IgD-negative memory B cell (primary cell): ENCODE measurements at regions not wholly inside any gene's neighbourhood (a gene's known extent, or its start where the extent isn't known, plus 50 kb on each side); places are given as distances from the start of the nearest gene placed in this dataset.
A peak's percentile ranks its signal among the peaks of the same experiment; 100 is the strongest.
"Not testable (repeated sequence)": the region's sequence is repeated elsewhere in the genome, so short reads cannot be mapped to it uniquely, and the experiment has no call there.

Experiments used
- H3K27ac Mint-ChIP-seq, 3 donors: one replicate each; pipeline ENCODE4 v1.8.0; 2020 to 2022; ENCODE audit warnings: mild to moderate bottlenecking in 3 of 3, mixed read lengths in 3 of 3, moderate library complexity in 1 of 3
- H3K27me3 Mint-ChIP-seq: one replicate; pipeline ENCODE4 v1.8.0; 2021; ENCODE audit warnings: mixed read lengths
- H3K36me3 Mint-ChIP-seq: one replicate; pipeline ENCODE4 v1.8.0; 2020; ENCODE audit warnings: mild to moderate bottlenecking, mixed read lengths
- H3K4me1 Mint-ChIP-seq, 3 donors: one replicate each; pipeline ENCODE4 v1.8.0; 2020 to 2022; ENCODE audit warnings: mixed read lengths in 3 of 3, mild to moderate bottlenecking in 1 of 3
- H3K4me3 Mint-ChIP-seq, 4 donors: one replicate each; pipeline ENCODE4 v1.8.0; 2020 to 2022; ENCODE audit warnings: mild to moderate bottlenecking in 4 of 4, mixed read lengths in 4 of 4, moderate library complexity in 3 of 4
- H3K9me3 Mint-ChIP-seq, 3 donors: one replicate each; pipeline ENCODE4 v1.8.0; 2020 to 2021; ENCODE audit warnings: mixed read lengths in 3 of 3, mild to moderate bottlenecking in 1 of 3

DNA sequence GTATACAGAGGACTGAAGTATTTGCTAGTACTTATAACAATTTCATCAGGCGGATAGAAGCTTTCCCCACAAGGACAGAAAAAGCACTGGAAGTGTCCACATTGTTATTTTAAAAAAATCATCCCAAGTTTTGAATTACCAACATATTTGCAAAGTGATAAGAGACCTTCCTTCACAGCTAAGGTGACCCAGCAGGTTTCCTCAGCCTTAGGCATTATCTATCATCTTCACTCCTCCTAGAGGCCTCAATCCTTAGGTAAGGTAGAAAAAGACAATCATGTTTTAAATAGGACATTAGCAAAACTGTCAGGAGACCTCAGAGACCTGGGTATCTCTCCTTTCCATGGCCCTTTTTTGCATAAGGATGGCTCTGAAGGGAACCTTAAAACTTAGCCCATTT, 72.5 kb upstream of the CHD6 start:
- Mint-ChIP-seq H3K4me3 (peak overlapping the region in 1 of 4 donors; percentile 53), H3K4me1 (peaks cover 10 to 16% (median 14%) of the 10 kb centered on the region in 3 donors), H3K9me3 (peaks cover 0 to 2% (median 0%) of the 10 kb centered on the region in 3 donors), H3K27ac (no peak overlapping the region), H3K27me3 (peaks cover 3% of the 10 kb centered on the region), H3K36me3 (no peaks in the 10 kb centered on the region)

DNA sequence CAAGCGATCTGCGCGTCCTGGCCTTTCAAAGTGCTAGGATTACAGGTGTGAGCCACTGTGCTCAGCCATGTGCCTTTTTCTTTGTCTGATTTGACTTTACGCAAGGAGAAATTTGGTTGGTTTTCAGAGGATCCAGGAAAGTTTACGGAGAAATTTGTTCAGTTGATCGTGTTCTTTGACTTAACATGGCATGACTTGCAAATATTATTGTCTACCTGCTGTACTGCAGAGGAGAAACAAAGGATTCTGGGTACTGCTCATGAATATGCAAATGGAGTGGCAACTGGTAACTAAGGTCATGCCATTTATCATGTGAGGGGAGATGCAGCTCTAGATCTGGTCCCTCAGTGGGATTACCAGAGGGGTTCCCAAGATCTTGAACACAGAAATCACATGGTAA, 68.8 kb upstream of the CHD6 start:
- Mint-ChIP-seq H3K4me3 (no peak overlapping the region), H3K27me3 (peaks cover 3% of the 10 kb centered on the region), H3K36me3 (no peaks in the 10 kb centered on the region), H3K27ac (no peak overlapping the region), H3K4me1 (peaks cover 4 to 8% (median 5%) of the 10 kb centered on the region in 3 donors), H3K9me3 (peaks cover 0 to 1% (median 0%) of the 10 kb centered on the region in 3 donors)

DNA sequence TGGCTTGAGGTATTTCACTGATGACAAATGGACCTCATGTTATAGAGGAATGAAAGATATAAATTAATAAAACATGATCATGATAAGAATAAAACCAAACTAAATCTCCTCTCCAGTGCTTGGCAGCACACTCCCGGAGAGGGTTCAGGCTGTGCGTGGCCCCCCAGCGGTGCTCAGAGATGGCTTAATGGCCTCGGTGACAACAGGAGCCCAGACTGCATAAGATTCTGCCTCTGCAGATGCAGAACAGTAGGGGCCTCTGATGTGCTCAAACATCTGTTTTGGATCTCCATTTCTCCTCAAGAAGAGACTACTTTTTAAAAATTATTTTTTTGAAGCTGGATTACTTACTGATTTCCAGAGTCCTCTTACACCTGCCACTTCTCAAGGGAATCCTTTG, 67.0 kb upstream of the CHD6 start:
- not testable (repeated sequence) for H3K27ac Mint-ChIP-seq, H3K4me3 Mint-ChIP-seq, H3K9me3 Mint-ChIP-seq, H3K4me1 Mint-ChIP-seq, H3K36me3 Mint-ChIP-seq, H3K27me3 Mint-ChIP-seq

DNA sequence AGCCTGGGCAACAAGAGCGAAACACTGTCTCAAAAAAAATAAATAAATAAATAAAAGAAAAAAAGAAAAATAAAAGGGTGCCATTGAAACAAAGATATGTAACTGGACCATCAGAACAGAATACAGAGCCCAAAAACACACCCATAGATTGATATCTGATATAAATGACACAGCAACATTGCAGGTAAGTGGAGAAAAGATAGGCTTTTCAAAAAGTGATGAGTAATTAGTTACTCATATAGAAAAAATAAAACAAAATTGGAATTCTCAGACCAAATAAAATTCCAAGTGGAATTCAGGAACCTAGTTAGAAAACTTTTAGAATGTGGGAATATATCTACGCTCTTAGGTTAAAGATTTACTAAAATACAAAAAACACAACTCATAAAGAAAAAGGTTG, 60.6 kb upstream of the CHD6 start:
- Mint-ChIP-seq H3K9me3 (peaks cover 0 to 5% (median 0%) of the 10 kb centered on the region in 3 donors), H3K27ac (no peak overlapping the region), H3K36me3 (no peaks in the 10 kb centered on the region), H3K4me3 (no peak overlapping the region), H3K27me3 (peaks cover 4% of the 10 kb centered on the region), H3K4me1 (peaks cover 0 to 9% (median 6%) of the 10 kb centered on the region in 3 donors)

DNA sequence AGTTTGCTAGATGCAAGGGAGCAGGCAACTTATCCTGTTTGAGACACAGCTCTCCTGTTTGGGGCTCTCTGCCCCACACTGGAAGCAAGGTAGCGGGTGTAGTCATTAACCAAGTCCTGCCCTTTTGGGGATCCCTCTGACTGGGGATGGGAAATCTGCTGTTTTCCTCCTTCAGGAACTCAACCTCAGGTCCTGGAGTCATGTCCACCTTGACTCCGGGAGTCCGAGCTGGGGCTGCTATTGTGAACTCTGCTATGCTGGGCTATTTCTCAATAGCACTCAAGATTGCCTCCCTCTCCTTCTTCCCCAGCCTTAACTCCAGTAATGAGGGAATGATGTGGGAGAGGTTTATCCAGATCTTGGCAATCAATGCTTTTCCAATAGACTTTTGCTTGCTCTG, 54.1 kb upstream of the CHD6 start:
- Mint-ChIP-seq H3K27me3 (peaks cover 14% of the 10 kb centered on the region), H3K4me3 (no peak overlapping the region)

DNA sequence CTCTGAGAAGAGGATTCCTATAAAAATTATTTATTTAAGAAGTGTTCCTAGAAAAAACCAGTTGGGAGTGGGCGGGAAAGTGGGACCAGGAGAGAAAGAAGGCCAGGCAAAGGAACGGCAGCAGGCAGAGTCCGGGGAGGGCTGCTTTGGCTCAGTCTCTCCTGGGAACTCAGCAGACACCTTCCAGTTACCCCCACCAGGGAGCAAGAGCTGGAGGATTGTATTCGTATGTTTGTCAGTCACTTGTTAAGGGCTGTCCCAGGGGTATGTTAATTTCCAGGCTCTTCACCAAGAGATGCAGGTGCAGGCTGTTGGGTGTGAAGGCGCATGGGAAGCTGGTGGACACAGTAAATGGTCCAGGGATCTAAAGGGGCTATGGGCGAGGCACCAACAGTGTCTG, 53.0 kb upstream of the CHD6 start:
- Mint-ChIP-seq H3K4me3 (no peak overlapping the region), H3K27ac (no peak overlapping the region), H3K27me3 (peaks cover 11% of the 10 kb centered on the region), H3K9me3 (peaks cover 0 to 8% (median 3%) of the 10 kb centered on the region in 3 donors), H3K36me3 (peaks cover 2% of the 10 kb centered on the region), H3K4me1 (peaks cover 5 to 17% (median 9%) of the 10 kb centered on the region in 3 donors)

More for the DNA sequence above, 54.1 kb upstream of the CHD6 start:
- peaks cover 5 to 21% (median 9%) of the 10 kb centered on the region in 3 donors for H3K4me1 Mint-ChIP-seq
- peaks cover 2% of the 10 kb centered on the region for H3K36me3 Mint-ChIP-seq
- peak overlapping the region in 1 of 3 donors; percentile 20 for H3K27ac Mint-ChIP-seq
- peaks cover 0 to 8% (median 3%) of the 10 kb centered on the region in 3 donors for H3K9me3 Mint-ChIP-seq

DNA sequence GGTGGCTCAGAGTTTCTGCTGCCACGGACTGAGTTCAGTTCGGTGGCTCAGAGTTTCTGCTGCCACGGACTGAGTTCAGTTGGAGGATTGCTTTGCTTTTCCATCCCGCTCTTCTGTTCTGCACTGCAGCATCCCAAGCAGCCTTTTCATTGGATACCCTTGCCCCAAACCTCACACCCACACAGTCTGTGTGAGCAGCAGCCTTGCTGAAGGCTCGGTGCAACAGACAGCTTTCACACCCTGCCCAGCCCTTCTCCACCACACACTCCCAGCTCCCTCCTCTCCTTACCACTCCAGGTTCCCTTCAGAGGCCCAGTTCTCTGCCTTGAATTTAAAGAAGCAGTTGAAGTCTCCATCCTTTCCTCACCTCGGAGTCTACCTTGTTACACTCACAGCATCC, 52.5 kb upstream of the CHD6 start:
- peaks cover 5 to 14% (median 9%) of the 10 kb centered on the region in 3 donors for H3K4me1 Mint-ChIP-seq
- peaks cover 11% of the 10 kb centered on the region for H3K27me3 Mint-ChIP-seq

DNA sequence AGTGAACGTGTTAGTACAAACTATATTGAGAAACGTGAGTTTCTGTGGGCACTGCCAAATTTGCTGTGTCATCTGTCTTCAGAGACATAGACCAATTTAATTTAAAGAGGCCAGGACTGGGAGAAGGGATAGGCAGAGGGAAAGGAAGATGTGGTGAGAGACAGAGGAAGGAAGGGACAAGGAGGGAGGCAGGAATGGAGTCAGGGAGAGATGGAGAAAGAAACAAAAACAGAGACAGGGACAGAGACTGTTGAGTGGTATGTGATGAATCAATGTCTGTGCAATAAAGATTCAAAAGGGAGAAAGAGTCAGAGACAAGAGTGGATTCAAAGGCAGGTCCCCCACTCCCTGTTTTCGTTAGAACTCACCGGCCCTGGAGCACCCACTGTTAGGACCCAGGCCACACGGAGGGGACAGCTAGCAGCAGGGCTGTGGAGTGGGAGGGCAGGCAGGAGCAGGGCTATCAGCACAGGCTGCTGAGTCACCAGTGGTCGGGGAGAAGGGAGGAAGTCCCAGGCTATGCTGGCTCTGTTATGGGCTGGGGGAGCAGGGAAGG, 51.6 kb upstream of the CHD6 start:
- H3K9me3 Mint-ChIP-seq = peaks cover 0 to 8% (median 4%) of the 10 kb centered on the region in 3 donors
- H3K4me3 Mint-ChIP-seq = peak overlapping the region in 1 of 4 donors; percentile 25
- peaks cover 11% of the 10 kb centered on the region for H3K27me3 Mint-ChIP-seq
- H3K27ac Mint-ChIP-seq = no peak overlapping the region
- peaks cover 2% of the 10 kb centered on the region for H3K36me3 Mint-ChIP-seq
- peaks cover 5 to 14% (median 9%) of the 10 kb centered on the region in 3 donors for H3K4me1 Mint-ChIP-seq

More for the DNA sequence above, 52.5 kb upstream of the CHD6 start:
- no peak overlapping the region for H3K27ac Mint-ChIP-seq
- peaks cover 2% of the 10 kb centered on the region for H3K36me3 Mint-ChIP-seq
- no peak overlapping the region for H3K4me3 Mint-ChIP-seq
- peaks cover 0 to 8% (median 3%) of the 10 kb centered on the region in 3 donors for H3K9me3 Mint-ChIP-seq

DNA sequence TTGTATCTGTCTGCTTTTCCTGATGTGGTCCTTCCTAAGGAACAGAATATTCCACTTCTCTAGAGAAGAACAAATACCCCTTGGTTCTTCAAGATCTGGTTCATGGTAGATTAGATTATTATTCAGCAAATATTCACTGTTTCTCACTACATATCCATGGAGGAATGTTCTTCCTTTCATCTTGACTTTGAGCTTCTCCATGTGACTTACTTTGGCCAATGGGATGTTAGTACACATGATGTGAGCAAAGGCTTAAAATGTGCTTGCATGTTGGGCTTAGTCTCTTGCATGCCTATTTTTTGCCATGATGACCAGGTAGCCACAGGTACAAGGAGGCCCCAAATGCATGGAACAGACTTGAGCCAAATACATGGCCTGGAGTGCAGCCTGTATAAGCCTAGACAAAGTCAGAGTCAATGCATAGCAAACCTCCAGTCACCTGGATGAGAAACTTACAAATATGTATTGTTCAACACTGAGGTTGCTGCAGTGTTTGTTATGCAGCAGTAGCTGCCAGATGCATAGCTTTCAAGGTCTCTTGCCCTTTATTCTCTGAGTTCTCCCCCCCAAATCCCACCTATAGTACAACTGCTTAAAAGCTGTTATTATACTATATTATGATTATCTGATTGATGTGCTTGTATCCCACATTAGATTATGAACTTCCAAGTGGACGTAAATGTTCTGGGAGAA, 50.0 kb upstream of the CHD6 start:
- peaks cover 2 to 10% (median 9%) of the 10 kb centered on the region in 3 donors for H3K4me1 Mint-ChIP-seq
- H3K4me3 Mint-ChIP-seq = no peak overlapping the region
- H3K9me3 Mint-ChIP-seq = peaks cover 0 to 8% (median 3%) of the 10 kb centered on the region in 3 donors
- H3K27ac Mint-ChIP-seq = no peak overlapping the region
- no peaks in the 10 kb centered on the region for H3K36me3 Mint-ChIP-seq
- peaks cover 11% of the 10 kb centered on the region for H3K27me3 Mint-ChIP-seq
